ENCODE measurements at regions not wholly inside any gene's neighbourhood (a gene's known extent, or its start where the extent isn't known, plus 50 kb on each side); places are given as distances from the start of the nearest gene placed in this dataset.

- Histone ChIP-seq H3K4me1 (ENCODE audit: control insufficient read depth in 2 of 2, insufficient read depth in 2 of 2, low read length in 2 of 2) (no peaks in the 10 kb centered on the region), H4K20me1 (ENCODE audit: control insufficient read depth, insufficient read depth, low read length, poor library complexity, severe bottlenecking) (no peaks in the 10 kb centered on the region), H3K4me3 (ENCODE audit: control extremely low read depth in 1 of 5, extremely low read depth in 1 of 5, insufficient read depth in 1 of 5, low read depth in 2 of 5, low read length in 4 of 5) (no peak overlapping the region), H3K4me2 (replicated peaks; ENCODE audit: low read depth, low read length, poor library complexity, severe bottlenecking) (no peak overlapping the region), H3K9me3 (ENCODE audit: control extremely low read depth in 1 of 3, control insufficient read depth in 2 of 3, insufficient read depth in 1 of 3, low read length in 2 of 3) (no peaks in the 10 kb centered on the region), H3K9ac (ENCODE audit: low read length) (no peak overlapping the region), H3K27me3 (replicated peaks in 1 of 4; ENCODE audit: control extremely low read depth in 1 of 4, control insufficient read depth in 3 of 4, insufficient read depth in 4 of 4, low read length in 3 of 4) (no peaks in the 10 kb centered on the region), H2AFZ (ENCODE audit: insufficient read depth, low read depth, low read length, poor library complexity, severe bottlenecking) (no peak overlapping the region), H3K27ac (ENCODE audit: low read length in 2 of 2) (no peak overlapping the region), H3K36me3 (replicated peaks in 1 of 2; ENCODE audit: control extremely low read depth in 1 of 2, control insufficient read depth in 1 of 2, extremely low read depth in 1 of 2, insufficient read depth in 2 of 2, low read length in 1 of 2) (no peaks in the 10 kb centered on the region), H3K79me2 (ENCODE audit: control insufficient read depth, insufficient read depth, low read length) (no peaks in the 10 kb centered on the region)
- Mint-ChIP-seq H3K4me3 (no peak overlapping the region), H3K9me3 (ENCODE audit: insufficient read depth) (no peaks in the 10 kb centered on the region), H3K27ac (no peak overlapping the region), H3K4me1 (no peaks in the 10 kb centered on the region), H3K27me3 (no peaks in the 10 kb centered on the region)
- CTCF ChIA-PET, result no interaction called here
- intact Hi-C loops (cut with micrococcal nuclease), result no loop called here
- no peak for ATAC-seq (ENCODE audit: low read depth)
- TF ChIP-seq, protein P1, sequence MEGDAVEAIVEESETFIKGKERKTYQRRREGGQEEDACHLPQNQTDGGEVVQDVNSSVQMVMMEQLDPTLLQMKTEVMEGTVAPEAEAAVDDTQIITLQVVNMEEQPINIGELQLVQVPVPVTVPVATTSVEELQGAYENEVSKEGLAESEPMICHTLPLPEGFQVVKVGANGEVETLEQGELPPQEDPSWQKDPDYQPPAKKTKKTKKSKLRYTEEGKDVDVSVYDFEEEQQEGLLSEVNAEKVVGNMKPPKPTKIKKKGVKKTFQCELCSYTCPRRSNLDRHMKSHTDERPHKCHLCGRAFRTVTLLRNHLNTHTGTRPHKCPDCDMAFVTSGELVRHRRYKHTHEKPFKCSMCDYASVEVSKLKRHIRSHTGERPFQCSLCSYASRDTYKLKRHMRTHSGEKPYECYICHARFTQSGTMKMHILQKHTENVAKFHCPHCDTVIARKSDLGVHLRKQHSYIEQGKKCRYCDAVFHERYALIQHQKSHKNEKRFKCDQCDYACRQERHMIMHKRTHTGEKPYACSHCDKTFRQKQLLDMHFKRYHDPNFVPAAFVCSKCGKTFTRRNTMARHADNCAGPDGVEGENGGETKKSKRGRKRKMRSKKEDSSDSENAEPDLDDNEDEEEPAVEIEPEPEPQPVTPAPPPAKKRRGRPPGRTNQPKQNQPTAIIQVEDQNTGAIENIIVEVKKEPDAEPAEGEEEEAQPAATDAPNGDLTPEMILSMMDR (IDR thresholded peaks at IDR 0.05), result no peak
- no peak for TF ChIP-seq EZH2 (IDR thresholded peaks at IDR 0.05; ENCODE audit: borderline replicate concordance, insufficient read depth, low read depth, low read length, poor library complexity, severe bottlenecking)
- POLR2A ChIA-PET, result no interaction called here
- WGBS (ENCODE audit: insufficient coverage), result no CpG with 5 or more reads among the region's 1 CpG
- DNase-seq, result no peak
Measured at GRCh38 chr3:86785386-86785785, 205.6 kb downstream of the VGLL3 start.

DNA sequence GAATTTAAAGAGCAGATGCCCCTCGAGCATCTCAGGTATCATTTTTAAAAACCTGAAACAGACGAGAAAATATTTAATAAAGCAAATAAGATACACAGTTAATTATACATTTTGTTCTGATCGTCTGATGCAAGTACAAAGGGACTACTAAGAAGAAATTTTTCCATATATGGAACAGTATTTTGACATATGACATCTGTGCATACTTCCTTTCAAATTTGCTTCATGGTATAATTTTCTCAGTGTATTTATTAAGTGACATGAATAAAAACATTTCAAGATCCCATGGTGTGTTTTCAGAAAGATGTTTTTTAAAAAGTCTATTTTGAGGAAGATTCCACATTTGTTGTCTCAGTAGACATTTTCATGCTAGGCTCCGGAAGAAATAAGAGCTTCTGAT lies 208.1 kb downstream of the VGLL3 start:
- H3K36me3 ChIP-seq (replicated peaks in 1 of 2; ENCODE audit: control extremely low read depth in 1 of 2, control insufficient read depth in 1 of 2, extremely low read depth in 1 of 2, insufficient read depth in 2 of 2, low read length in 1 of 2), result no peaks in the 10 kb centered on the region
- CTCF ChIA-PET, result no interaction called here
- no CpG with 5 or more reads among the region's 4 CpGs for WGBS (ENCODE audit: insufficient coverage)
- H3K4me3 Mint-ChIP-seq, result no peak overlapping the region
- no peak overlapping the region for H3K27ac Mint-ChIP-seq
- H3K27me3 ChIP-seq (replicated peaks in 1 of 4; ENCODE audit: control extremely low read depth in 1 of 4, control insufficient read depth in 3 of 4, insufficient read depth in 4 of 4, low read length in 3 of 4), result no peaks in the 10 kb centered on the region
- H2AFZ ChIP-seq (ENCODE audit: insufficient read depth, low read depth, low read length, poor library complexity, severe bottlenecking), result no peak overlapping the region
- H3K9me3 ChIP-seq (ENCODE audit: control extremely low read depth in 1 of 3, control insufficient read depth in 2 of 3, insufficient read depth in 1 of 3, low read length in 2 of 3), result no peaks in the 10 kb centered on the region
- no peak for TF ChIP-seq EZH2 (IDR thresholded peaks at IDR 0.05; ENCODE audit: borderline replicate concordance, insufficient read depth, low read depth, low read length, poor library complexity, severe bottlenecking)
- TF ChIP-seq, protein P1 (IDR thresholded peaks at IDR 0.05), result no peak
- H3K4me1 ChIP-seq (ENCODE audit: control insufficient read depth in 2 of 2, insufficient read depth in 2 of 2, low read length in 2 of 2), result no peaks in the 10 kb centered on the region
- no peak overlapping the region for H3K4me3 ChIP-seq (ENCODE audit: control extremely low read depth in 1 of 5, extremely low read depth in 1 of 5, insufficient read depth in 1 of 5, low read depth in 2 of 5, low read length in 4 of 5)
- H3K27ac ChIP-seq (ENCODE audit: low read length in 2 of 2), result no peak overlapping the region
- POLR2A ChIA-PET, result no interaction called here
- ATAC-seq (ENCODE audit: low read depth) (no peak), DNase-seq (no peak)
- no peaks in the 10 kb centered on the region for H3K27me3 Mint-ChIP-seq
- intact Hi-C loops (cut with micrococcal nuclease), result no loop called here
- no peak overlapping the region for H3K9ac ChIP-seq (ENCODE audit: low read length)
- H3K4me1 Mint-ChIP-seq, result no peaks in the 10 kb centered on the region
- no peaks in the 10 kb centered on the region for H3K79me2 ChIP-seq (ENCODE audit: control insufficient read depth, insufficient read depth, low read length)
- no peaks in the 10 kb centered on the region for H4K20me1 ChIP-seq (ENCODE audit: control insufficient read depth, insufficient read depth, low read length, poor library complexity, severe bottlenecking)
- H3K9me3 Mint-ChIP-seq (ENCODE audit: insufficient read depth), result no peaks in the 10 kb centered on the region
- H3K4me2 ChIP-seq (replicated peaks; ENCODE audit: low read depth, low read length, poor library complexity, severe bottlenecking), result no peak overlapping the region
